Muscle layer of colon (tissue), 2 donors: ENCODE measurements at regions not wholly inside any gene's neighbourhood (a gene's known extent, or its start where the extent isn't known, plus 50 kb on each side); places are given as distances from the start of the nearest gene placed in this dataset.

ENCODE experiments used
- H3K27ac ChIP-seq: one replicate; pipeline ENCODE4 v1.7.0; 2013; ENCODE audit warnings: low read depth, mild to moderate bottlenecking, low read length, moderate library complexity
- H3K27me3 ChIP-seq, 2 donors: one replicate each; pipeline ENCODE4 v1.7.0; 2013; ENCODE audit warnings: low read length in 2 of 2, mild to moderate bottlenecking in 2 of 2; ENCODE audit not compliant: insufficient read depth in 2 of 2, control insufficient read depth in 1 of 2
- H3K36me3 ChIP-seq: one replicate; pipeline ENCODE4 v1.7.0; 2013; ENCODE audit warnings: mild to moderate bottlenecking, low read length; ENCODE audit not compliant: insufficient read depth
- H3K4me1 ChIP-seq: one replicate; pipeline ENCODE4 v1.7.0; 2013; ENCODE audit warnings: mild to moderate bottlenecking, low read length; ENCODE audit not compliant: insufficient read depth
- H3K4me3 ChIP-seq, 2 donors: one replicate each; pipeline ENCODE4 v1.7.0; 2013; ENCODE audit warnings: low read length in 2 of 2, low read depth in 1 of 2, mild to moderate bottlenecking in 1 of 2, moderate library complexity in 1 of 2
- H3K9ac ChIP-seq: one replicate; pipeline ENCODE4 v1.7.0; 2013; ENCODE audit warnings: low read length
- H3K9me3 ChIP-seq: one replicate; pipeline ENCODE4 v1.7.0; 2013; ENCODE audit warnings: mild to moderate bottlenecking, low read length
- donor health status: abdominal sarcoma.
- donor health status: Adenocarcinoma of cecum.

DNA sequence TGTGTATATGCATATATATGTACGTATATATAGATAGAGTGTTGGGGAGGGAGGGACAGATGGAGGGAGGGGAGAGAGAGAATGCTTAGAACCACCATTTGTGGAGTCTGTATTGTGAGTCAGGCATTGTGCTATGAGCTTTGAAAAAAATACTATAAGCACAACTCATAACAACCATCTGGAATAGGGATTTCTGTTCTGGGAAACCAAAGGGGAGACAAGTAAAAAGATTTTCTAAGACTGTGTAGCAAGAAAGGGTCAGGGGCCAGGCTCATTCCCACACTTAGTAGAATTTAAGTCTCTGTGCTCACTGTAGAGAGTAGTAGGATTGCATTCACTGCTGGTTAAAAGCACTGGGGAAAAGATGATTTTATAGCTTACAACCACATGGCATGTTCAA is 202.3 kb upstream of the SGCD start:
- H3K9me3 ChIP-seq, result no peaks in the 10 kb centered on the region
- no peaks in the 10 kb centered on the region for H3K36me3 ChIP-seq
- H3K4me1 ChIP-seq, result peaks cover 7% of the 10 kb centered on the region
- no peak overlapping the region for H3K9ac ChIP-seq
- H3K4me3 ChIP-seq, result no peak overlapping the region
- no peak overlapping the region for H3K27ac ChIP-seq
- no peaks in the 10 kb centered on the region for H3K27me3 ChIP-seq

DNA sequence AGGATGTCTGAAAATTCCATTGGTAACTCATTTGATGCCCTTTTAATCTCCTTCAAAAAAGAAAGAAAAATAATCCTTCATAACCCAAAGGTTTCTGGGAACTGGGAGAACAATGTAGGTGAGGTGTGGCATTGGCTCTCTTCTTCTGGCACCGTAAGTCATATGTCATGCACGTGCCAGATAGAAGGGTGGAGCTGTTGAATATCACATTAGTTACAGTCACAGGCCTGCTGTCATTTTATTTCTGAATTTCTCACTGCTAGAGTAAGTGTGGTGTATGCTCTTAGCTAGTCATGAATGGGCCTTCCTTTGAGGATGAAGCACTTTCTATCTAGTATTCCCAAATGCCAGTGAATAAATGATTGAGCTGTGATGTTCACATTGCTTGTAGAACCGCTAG is 201.8 kb upstream of the SGCD start:
- H3K9me3 ChIP-seq, result no peaks in the 10 kb centered on the region
- H3K4me1 ChIP-seq, result peaks cover 7% of the 10 kb centered on the region
- H3K36me3 ChIP-seq, result no peaks in the 10 kb centered on the region
- no peak overlapping the region for H3K9ac ChIP-seq
- no peak overlapping the region for H3K27ac ChIP-seq
- no peaks in the 10 kb centered on the region for H3K27me3 ChIP-seq
- H3K4me3 ChIP-seq, result no peak overlapping the region

DNA sequence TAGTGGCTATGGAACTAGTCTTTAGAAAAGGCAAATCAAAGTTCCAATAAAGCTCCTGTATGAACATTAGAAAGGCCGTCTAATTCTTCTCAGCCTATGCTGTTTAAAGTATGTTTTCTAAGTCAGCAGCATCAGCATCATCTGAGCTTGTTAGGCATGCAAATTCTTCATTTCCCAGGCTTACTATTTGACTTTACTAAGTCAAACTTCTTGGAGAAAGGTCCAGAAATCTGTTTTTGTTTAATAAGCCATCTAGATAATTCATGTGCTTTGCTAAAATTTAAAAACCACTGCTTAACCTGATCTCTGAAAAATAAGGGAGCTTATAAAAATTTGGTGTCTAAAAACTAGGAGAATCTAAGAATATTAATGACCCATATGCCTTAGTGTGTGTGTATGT is 200.2 kb upstream of the SGCD start:
- no peaks in the 10 kb centered on the region for H3K4me1 ChIP-seq
- H3K4me3 ChIP-seq, result no peak overlapping the region
- H3K9ac ChIP-seq, result no peak overlapping the region
- H3K27me3 ChIP-seq, result no peaks in the 10 kb centered on the region
- no peak overlapping the region for H3K27ac ChIP-seq
- H3K9me3 ChIP-seq, result no peaks in the 10 kb centered on the region
- no peaks in the 10 kb centered on the region for H3K36me3 ChIP-seq

- Histone ChIP-seq H3K9ac (no peak overlapping the region), H3K9me3 (no peaks in the 10 kb centered on the region), H3K27ac (no peak overlapping the region), H3K36me3 (no peaks in the 10 kb centered on the region), H3K4me3 (no peak overlapping the region), H3K4me1 (no peaks in the 10 kb centered on the region), H3K27me3 (no peaks in the 10 kb centered on the region)
These were observed 198.9 kb upstream of the SGCD start for GRCh38 chr5:156128026-156128425.

- Histone ChIP-seq H3K4me1 (no peaks in the 10 kb centered on the region), H3K27me3 (no peaks in the 10 kb centered on the region), H3K9ac (no peak overlapping the region), H3K9me3 (no peaks in the 10 kb centered on the region), H3K36me3 (no peaks in the 10 kb centered on the region), H3K4me3 (no peak overlapping the region), H3K27ac (no peak overlapping the region)
These were observed 192.7 kb upstream of the SGCD start for GRCh38 chr5:156134216-156134615.

DNA sequence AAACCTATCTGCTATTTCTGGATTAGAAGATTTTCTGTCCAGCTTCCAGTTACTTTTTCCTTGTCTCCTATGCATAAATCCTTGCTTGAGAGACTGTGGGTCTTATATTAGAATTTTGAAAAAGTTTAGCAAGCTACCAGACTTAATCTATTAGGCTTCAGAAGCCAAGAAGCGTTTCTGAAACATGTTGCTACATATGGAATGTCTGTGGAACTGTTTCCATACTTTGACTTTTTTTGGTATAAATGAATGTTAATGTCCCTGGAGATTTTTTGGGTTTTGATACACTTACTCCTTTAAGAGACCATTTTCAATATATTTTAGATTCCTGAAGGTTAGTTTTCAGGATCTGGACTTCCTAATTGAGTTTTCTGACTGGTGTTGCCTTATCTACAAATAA is 191.4 kb upstream of the SGCD start:
- H3K4me1 ChIP-seq, result no peaks in the 10 kb centered on the region
- no peaks in the 10 kb centered on the region for H3K9me3 ChIP-seq
- H3K27ac ChIP-seq, result no peak overlapping the region
- H3K36me3 ChIP-seq, result no peaks in the 10 kb centered on the region
- no peak overlapping the region for H3K9ac ChIP-seq
- no peaks in the 10 kb centered on the region for H3K27me3 ChIP-seq
- no peak overlapping the region for H3K4me3 ChIP-seq

DNA sequence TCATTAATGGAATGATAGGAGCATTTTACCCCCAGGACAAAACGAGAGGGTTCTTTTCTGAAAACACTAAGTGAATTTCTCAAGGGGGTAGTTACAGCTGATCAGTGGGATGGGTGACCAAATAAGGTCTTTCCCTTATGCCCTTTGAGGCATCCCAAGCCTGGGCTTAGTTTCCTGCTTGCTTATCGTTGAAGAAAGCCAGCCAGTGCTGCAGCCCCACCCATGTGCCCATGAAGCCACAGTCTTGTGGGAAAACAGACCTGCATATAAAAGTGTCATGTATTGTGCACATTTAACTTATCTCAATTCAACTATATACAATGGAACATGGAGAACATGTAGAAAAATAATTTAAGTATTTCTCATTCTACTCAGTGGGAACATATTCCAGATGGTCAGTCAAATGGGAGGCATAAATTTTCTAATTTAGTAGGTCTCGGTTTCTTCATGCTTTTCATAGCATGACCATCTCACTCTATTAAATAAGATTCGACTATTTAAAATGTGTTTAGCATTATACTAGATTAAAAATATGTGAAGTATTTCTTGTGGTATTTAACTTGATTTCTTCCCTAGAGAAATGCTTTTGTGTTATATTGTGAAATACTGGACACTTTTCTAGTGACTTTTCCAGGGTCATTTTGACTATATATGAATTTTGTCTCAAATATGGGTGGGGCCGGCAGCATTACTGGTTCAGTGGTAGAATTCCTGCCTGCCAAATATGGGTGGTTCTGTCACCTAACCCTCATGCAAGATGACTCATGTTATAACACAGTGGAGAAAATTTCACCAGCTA is 189.7 kb upstream of the SGCD start:
- Histone ChIP-seq H3K4me3 (no peak overlapping the region), H3K27ac (no peak overlapping the region), H3K9ac (no peak overlapping the region), H3K4me1 (no peaks in the 10 kb centered on the region), H3K9me3 (no peaks in the 10 kb centered on the region), H3K36me3 (no peaks in the 10 kb centered on the region), H3K27me3 (no peaks in the 10 kb centered on the region)

DNA sequence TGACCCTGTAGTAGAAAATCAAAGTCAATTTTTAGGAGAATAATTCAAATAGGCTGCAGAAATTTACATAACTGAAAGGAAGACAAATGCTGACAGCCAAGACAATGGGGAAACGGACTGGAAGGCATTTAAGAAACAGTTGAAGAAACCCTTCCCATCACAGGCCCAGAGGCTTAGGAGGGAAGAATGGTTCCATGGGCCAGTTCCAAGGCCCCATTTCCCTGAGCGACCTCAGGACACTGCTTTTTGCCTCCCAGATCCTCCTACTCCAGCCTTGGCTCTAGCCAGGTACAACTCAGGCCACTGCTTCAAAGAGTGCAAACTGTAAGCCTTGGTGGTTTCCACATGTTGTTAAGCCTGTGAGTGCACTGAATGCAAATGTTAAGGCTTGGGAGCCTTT is 184.1 kb upstream of the SGCD start:
- Histone ChIP-seq H3K9ac (no peak overlapping the region), H3K9me3 (no peaks in the 10 kb centered on the region), H3K27me3 (no peaks in the 10 kb centered on the region), H3K36me3 (no peaks in the 10 kb centered on the region), H3K4me1 (no peaks in the 10 kb centered on the region), H3K4me3 (no peak overlapping the region), H3K27ac (no peak overlapping the region)

GRCh38 chr5:156147261-156147943 is 179.6 kb upstream of the SGCD start:
- Histone ChIP-seq H3K4me3 (no peak overlapping the region), H3K9ac (no peak overlapping the region), H3K9me3 (no peaks in the 10 kb centered on the region), H3K27me3 (no peaks in the 10 kb centered on the region), H3K36me3 (no peaks in the 10 kb centered on the region), H3K4me1 (no peaks in the 10 kb centered on the region), H3K27ac (no peak overlapping the region)

GRCh38 chr5:156147944-156148285 is 179.0 kb upstream of the SGCD start:
- Histone ChIP-seq H3K36me3 (no peaks in the 10 kb centered on the region), H3K9ac (no peak overlapping the region), H3K4me1 (no peaks in the 10 kb centered on the region), H3K4me3 (no peak overlapping the region), H3K9me3 (no peaks in the 10 kb centered on the region), H3K27ac (no peak overlapping the region), H3K27me3 (no peaks in the 10 kb centered on the region)

GRCh38 chr5:156148301-156148700 is 178.7 kb upstream of the SGCD start:
- Histone ChIP-seq H3K9me3 (no peaks in the 10 kb centered on the region), H3K4me3 (no peak overlapping the region), H3K27ac (no peak overlapping the region), H3K36me3 (no peaks in the 10 kb centered on the region), H3K4me1 (no peaks in the 10 kb centered on the region), H3K27me3 (no peaks in the 10 kb centered on the region), H3K9ac (no peak overlapping the region)

DNA sequence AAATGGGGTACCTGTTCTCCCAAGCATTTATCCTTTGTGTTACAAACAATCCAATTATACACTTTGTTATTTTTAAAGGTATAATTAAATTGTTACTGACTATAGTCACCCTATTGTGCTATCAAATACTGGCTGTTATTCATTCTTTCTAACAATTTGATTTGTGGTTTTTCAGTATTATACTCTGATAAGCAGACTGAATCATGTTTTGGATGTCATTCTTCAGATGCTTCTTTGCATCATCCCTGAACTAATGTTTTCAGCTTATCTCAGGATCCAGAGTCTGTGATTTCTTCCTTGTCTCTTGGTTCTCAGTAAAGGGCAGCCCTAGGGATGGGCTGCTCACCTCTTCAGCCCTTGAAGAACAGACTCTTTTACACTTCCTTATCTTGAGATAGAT is 177.8 kb upstream of the SGCD start:
- no peaks in the 10 kb centered on the region for H3K36me3 ChIP-seq

More for the DNA sequence above, 177.8 kb upstream of the SGCD start:
- H3K9me3 ChIP-seq, result no peaks in the 10 kb centered on the region
- H3K9ac ChIP-seq, result no peak overlapping the region
- H3K4me1 ChIP-seq, result no peaks in the 10 kb centered on the region
- H3K27ac ChIP-seq, result no peak overlapping the region
- no peak overlapping the region for H3K4me3 ChIP-seq
- H3K27me3 ChIP-seq, result no peaks in the 10 kb centered on the region
